Endothelial cell of hepatic sinusoid (primary cell): ENCODE measurements at regions not wholly inside any gene's neighbourhood (a gene's known extent, or its start where the extent isn't known, plus 50 kb on each side); places are given as distances from the start of the nearest gene placed in this dataset.
"Not testable (repeated sequence)": the region's sequence is repeated elsewhere in the genome, so short reads cannot be mapped to it uniquely, and the experiment has no call there.

Experiments used
- in situ Hi-C: cut with HindIII; loops from 2 replicates; pipeline ENCODE4 v1.10.0; 2017; ENCODE audit warnings: low sequenced_read_pairs

DNA sequence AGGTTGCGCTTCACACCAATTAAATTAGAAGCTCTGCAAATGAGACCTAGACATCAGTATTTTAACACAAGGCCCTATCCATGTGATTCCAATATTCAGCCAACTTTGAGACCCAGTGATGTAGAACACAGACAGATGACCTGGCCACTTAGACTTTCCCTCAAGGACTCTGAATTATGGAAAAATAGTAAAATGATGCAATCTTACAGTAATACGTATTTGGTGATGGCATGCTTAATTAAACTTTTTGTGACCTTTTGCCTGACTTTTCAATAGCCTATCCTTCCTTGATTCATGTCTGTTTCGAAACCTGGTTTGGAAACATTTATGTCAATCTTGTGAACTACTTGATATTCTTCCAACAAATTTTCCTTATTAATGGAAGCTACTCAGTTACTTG is 521.2 kb downstream of the KCNA4 start:
- in situ Hi-C loops, result no loop called here

DNA sequence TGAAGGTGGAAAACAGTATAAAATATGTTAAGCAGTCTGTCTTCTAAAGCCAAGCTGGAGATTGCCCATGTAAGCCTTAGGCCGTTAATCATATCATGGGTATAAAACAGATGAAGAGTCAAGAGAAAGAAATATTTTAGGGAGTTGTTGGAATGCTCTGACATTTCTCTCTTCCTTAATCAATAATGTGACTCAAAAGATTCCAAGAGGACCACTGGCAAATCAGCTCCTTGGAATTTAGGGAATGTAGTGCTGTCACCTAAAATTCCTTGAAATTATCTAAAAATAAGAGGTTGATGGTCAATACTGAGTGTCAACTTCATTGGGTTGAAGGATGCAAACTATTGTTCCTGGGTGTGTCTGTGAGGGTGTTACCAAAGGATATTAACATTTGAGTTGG is 525.9 kb downstream of the KCNA4 start:
- in situ Hi-C loops, result no loop called here

DNA sequence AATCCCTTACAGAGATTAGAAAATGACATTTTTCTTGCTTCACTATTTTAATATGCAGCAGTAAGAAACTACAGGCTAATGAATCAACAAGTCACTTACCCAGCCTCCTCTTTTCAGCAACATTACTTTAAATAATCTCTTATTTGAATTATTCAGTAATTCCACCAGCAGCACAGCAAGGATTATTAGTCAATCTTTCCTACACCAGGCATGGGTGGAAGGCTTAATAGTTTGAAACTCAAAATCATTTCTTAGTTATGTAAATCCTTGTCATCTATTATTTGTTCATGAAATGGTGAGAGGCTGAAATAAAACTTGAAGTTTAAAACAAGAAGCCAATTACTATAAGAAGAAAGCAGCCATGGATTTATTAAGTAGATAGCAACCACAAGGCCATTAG is 530.5 kb downstream of the KCNA4 start:
- in situ Hi-C loops, result no loop called here

DNA sequence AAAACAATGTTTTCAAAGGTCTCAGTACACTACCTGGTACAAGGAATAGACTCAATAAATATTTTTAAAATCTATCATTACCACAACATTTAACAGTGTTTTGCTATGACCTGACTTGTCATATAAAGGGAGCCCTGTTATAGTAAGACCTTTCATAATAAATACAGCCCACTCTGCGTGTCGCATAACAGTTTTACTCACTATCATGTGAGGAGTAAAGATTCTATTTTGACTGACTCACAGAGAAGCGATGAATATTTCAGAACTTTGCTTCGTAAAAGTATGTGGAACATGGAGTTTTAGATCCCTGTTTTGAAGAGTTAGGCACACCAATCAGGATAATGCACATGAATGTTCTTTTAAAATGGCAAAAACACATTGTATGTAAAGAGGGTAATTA is 531.2 kb downstream of the KCNA4 start:
- in situ Hi-C loops, result no loop called here

DNA sequence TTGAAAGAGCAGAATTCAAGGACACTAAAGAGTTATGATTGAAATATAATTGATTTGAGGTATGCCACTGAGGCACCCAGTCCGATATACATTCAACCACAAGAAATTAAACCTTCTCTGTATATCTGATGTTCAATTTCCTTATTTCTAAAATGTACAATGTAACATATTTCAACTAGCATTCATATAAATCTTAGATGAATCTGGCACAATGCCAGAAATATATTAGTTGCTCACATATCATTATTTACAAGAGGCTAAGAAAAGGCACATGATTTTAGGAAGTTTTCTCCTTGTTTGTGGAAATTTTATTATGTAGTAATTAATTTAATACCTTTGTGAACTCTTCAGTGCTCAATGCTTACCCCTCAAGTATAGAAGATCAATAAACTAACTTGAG is 532.3 kb downstream of the KCNA4 start:
- in situ Hi-C loops, result no loop called here

DNA sequence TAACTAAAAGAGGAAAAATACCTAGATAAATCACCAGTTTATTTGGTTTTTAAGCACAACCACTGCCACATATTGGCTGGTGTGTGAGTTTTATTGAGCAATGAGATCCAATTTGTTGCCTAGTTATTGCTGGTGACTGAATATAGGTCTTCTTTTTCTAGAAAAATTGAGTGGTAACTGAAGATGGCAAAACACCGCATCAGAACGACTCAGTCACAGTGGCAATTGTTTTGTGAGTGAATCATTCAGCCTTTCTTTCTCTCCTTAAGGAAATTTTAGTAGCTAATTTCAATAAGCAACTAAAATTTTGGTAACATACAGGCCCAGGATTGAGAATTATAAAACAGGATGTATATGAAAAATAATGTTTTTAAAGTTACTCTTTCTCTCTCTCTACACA is 533.0 kb downstream of the KCNA4 start:
- in situ Hi-C loops, result no loop called here

DNA sequence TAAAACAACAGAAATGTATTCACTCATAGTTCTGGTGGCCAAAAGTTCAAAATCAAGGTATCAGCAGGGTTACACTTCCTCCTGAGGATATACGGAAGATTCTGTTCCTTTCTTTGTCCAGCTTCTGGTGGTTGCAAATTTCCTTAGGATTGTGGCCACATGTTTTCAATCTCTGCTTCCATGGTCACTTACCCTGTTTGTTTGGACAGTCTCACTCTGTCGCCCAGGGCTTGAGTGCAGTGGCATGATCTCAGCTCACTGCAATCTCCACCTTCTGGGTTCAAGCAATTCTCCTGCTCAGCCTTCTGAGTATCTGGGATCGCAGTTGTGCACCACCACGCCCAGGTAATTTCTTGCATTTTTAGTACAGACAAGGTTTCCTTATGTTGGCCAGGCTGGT is 534.3 kb downstream of the KCNA4 start:
- in situ Hi-C loops, result no loop called here

DNA sequence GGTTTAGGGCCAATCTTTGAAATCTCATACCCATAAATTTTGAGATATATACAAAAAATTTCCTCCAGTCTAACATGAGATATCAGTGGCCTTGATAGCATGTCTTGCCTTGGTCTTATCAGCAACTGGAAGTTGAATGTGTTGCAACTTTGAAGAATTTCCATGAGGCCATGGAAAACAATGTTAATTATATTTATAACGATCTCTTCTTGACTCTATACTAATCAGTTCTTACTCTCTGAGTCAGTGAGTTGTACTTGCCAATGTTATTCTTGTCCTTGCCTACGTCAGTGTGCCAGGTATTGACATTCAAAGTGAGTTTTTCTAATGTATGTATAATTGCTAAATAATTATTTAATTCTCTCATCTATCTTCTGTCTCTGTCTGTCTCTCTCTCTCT is 535.1 kb downstream of the KCNA4 start:
- in situ Hi-C loops, result no loop called here

DNA sequence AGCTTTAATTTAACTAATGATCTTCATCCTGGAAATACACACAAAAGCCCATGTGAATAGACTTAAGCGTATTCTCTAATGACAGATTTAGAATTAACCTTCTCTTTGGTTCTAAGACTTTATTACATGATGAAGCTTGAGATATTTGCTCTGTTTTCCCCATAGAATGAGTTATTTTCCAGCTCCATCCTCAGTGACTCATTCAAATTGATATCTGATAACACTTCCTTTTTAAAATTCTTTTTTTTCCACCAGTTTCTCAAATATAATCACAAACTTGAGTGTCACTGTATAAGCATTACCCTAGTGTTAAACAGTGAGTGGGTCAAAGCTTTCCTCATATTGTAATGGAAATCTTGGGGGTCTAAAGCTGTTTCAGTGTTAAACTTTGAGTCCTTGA is 535.8 kb downstream of the KCNA4 start:
- in situ Hi-C loops, result no loop called here

DNA sequence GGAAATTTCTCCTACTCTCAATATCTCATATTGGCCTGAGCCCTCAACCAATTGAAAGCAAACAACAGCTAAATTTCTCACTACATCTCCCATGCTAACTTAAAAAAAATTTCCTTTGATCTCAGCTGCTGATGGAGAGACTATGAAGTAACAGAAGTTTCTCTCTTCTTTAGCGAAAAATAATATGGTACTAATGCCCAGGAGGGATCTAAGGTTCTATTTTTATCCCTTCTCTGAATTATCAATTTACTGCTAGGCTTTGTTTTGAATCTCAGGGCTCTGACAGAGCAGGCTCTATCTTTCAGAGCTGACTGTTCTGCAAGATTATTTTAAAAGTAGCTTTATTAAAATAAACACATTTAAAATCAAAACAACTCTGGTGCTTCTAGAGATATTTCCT is 558.6 kb downstream of the KCNA4 start:
- in situ Hi-C loops, result no loop called here

DNA sequence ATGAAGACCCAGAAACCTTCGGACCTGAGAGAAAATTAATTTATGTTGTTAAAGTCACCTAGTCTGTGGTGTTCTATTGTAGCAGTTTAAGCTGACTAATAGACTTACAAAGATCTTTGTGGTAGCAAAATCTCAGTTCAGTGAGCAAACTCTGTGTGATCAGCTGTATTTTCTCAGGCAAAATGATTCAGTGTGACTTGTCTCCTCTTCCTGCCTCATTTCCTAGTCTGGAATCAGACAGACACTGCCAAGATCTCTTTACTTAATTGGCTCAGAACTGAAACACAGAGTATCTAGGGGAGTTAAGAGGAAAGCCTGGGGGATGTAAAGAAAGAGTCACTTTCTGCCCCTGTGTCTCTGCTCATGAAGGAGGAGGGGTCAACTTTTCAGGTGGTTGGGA is 564.7 kb downstream of the KCNA4 start:
- in situ Hi-C loops, result no loop called here

DNA sequence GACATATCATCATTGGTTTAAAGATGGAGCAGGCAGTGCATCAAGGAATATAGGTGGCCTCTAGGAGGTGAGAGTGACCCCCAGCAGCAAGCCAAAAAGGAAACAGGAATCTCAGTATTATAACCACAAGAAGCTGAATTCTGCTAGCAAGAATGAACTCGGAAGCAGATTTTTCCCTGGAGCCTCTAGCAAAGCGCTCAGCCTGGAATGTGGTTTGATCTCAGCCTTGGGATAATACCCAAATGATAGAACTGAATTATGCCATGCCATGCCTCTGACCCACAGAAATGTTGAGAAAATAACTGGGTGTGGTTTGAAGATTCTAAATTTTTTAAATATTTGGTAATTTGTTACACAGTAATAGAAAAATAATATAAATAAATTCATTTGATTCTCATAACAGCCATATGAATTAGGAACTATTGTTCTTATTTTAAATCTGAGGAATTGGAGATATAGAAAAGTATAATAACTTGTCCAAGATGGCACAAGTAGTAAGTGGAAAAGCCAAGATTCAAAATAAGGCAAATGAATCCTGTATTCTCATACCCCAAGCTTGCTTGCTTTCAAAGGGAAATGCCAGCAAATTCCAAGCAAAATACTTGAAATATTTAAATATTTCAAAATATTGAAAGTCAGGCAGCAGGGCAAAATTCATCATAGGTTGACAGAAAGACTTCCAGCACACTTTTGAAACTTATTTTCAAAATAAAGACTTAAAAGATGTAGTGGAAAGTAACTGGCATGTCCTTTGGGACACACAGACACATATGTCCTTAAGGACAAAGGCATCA is 567.4 kb downstream of the KCNA4 start:
- in situ Hi-C loops, result no loop called here

DNA sequence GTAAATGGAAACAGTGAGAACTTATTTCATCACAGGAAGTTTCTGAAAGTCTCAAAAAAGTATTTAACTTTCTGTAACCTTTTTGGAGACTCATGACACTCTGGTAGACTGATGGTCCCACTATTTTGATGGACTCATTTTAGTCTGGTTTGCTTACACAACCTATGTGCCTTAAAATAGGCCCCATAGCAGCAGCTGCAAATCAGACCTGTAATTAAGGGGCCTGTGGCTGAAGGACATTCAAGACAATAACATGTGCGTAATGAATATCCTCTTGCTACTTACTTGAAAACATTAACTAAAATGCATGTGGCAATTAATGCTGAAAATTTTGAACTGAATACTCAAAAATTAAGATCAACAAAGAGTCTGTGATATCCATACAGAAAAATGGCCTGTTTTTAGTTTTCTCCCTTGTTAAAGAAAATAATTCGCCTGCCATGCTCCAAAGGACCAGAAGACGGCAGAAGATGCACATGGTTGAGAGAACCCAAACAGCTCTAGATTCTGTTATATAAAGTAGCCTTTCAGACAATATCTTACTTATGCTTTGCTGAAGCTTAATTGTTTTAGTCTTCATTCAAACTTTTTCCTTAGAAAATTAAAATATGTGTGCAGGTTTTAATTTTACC is 568.5 kb downstream of the KCNA4 start:
- in situ Hi-C loops, result no loop called here

DNA sequence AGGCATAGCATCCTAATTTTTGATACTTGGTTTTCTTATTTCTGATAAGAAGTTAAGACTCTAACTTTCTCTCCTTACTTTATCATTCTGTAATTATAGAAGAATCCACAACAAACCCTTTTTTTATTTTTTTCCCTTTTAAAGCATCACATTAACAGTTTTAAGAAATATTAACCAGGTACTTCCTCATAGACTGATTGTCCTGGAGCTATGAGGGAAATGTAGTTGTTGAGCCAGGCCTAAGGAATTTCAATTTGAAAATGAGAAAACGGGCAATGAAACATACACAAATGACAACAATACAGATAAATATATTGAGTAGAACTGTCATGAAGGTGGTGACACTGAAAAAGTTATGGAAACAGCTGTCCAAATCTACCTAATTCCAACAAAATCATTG is 569.0 kb downstream of the KCNA4 start:
- in situ Hi-C loops, result no loop called here

DNA sequence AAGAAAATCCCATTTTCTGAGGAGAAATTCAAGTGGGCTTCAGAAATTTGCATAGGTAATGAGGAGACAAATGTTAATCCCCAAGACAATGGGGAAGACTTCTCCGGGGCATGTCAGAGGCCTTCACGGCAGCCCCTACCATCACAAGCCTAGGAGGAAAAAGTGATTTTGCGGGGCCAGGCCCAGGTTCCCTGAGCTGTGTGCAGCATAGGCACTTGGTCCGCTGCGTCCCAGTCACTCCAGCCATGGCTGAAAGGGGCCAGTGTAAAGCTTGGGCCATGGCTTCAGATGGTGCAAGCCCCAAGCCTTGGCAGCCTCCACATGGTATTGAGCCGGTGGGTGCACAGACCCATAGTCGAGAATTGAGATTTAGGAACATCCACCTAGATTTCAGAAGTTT is 570.7 kb downstream of the KCNA4 start:
- in situ Hi-C loops, result no loop called here

DNA sequence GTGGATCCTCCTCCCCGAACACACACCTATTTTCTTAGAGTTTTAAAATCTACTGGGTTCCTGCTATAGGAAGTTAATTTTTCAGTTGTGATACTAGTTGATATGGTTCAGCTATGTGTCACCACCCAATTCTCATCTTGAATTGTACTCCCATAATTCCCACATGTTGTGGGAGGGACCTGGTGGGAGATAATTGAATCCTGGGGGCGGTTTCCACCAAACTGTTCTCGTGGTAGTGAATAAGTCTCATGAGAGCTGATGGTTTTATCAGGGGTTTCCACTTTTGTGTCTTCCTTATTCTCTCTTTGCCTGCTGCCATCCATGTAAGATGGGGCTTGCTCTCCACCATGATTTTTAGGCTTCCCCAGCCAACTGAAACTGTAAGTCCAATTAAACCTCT is 571.6 kb downstream of the KCNA4 start:
- in situ Hi-C loops, result not testable (repeated sequence)

DNA sequence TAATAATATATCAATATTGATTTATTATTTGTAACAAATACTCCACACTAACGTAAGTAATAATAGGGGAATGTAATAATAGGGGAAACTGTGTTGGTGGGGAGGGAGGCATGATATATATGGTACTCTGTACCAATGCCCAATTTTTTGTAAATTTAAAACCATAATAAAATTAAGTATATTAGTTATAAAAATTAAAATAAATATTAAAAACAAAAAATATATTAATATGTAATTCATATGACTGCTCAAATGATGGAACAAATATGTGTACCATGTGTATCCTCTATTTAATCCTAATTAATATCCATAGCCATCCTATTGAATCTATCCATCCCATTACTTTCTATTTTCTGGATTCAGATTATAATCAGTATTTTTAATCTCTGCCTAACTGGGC is 578.0 kb downstream of the KCNA4 start:
- in situ Hi-C loops, result no loop called here

DNA sequence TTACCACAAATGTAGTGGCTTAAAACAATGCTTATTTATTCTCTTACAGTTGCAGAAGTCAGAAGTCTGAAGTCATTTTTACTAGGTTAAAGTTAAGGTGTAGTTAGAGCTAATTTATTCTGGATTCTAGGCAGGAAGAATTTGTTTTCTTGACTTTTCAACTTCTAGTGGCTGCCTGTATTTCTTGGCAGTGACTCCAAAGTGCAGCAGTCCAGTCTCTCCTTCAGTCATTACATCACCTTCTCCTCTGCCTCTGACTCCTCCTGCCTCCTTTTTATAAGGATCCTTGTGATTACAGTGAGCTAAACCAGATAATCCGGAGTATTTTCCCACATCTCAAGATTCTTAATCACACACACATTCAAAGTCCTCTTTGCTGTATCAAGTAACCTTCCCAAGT is 581.4 kb downstream of the KCNA4 start:
- in situ Hi-C loops, result no loop called here

DNA sequence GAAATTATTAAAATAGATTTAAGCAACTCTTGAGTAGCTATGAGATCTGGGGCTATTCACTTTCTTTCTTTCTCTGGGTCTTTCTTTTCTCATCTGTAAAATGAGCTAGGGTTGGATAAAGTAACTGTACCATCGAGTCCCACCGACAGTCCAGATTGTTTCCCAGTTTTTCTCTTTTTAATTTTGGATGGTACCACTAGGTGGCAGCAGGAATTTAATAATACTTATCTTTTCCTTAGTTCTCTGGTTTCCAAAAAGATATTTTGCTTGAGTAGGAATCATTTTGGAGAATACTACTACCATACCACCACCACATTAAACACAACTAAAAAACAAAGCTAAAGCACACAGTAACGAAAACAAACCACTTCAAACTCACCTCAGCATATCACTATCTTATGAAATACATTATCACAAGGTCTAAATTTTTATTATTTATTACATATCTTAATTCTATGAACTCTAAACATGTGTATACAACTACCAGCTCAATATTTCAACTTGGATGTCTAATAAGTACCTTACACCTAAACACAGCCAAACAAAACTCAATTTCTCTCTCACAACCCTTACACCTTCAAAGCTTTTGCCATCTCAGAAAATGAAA is 584.0 kb downstream of the KCNA4 start:
- in situ Hi-C loops, result no loop called here

DNA sequence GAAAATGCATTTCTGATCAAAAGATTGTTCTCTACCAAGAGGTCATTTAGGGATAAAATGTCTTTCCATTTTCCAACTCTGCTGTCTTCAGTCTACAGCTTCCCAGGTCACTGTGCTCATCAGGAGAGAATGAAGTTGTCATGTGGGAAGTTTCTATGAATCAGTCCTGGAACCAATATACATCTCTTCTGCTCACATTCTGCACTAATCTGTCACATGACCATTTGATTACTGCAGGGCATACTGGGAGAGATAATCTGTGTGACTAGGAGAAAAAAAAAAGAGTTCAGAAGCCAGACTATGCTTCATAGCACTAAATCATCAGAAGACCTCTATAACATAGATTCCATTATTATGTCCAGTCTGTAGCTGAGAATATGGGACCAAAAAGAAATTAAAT is 611.5 kb downstream of the KCNA4 start:
- in situ Hi-C loops, result no loop called here

DNA sequence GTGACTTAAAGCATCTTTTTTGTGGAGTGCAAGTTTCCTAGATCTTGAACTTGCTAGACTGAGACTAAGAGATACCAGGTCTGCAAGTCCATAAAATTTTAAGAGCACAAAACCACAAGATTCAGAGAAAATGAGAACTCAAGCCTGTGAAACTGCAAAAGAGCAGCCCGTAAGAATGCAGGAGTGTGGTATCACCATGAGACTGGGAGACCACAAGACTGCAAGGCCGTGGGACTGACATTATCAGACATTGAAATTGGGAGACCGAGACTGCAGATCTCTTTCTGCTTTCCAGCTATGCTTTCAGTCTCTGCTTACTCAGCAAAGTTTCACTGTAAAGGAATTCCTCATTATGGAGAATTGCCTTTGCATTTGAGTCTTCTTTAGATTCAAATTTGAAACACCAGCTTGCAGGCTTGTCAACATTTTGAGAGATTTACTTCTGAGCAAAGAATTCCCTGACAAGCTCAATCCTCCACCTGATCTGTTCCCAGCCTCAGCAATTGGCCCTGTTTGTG is 621.2 kb downstream of the KCNA4 start:
- in situ Hi-C loops, result no loop called here

DNA sequence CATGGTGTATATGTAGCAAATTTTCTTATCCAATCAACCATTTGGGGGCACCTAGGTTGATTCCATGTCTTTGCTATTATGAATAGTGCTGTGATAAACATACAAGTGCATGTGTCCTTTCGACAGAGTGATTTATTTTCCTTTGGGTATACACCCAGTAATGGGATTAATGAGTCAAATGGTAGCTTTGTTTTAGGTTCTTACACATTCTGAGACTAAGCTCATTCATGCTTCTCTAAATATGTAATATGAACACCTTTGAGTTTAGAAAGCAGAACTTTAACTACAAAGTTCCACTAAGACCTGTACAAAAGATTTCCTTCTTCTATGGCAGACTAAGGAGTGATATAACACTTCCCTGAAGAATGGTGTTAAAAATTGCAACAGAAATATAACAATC is 627.0 kb downstream of the KCNA4 start:
- in situ Hi-C loops, result no loop called here
